ENCODE measurements at regions not wholly inside any gene's neighbourhood (a gene's known extent, or its start where the extent isn't known, plus 50 kb on each side); places are given as distances from the start of the nearest gene placed in this dataset.

- peak; percentile 7 for DNase-seq
These were observed 418.7 kb downstream of the MTX2 start for GRCh38 chr2:176687944-176688343.

GRCh38 chr2:176689711-176690110 is 420.5 kb downstream of the MTX2 start:
- DNase-seq: no peak

- no peak for DNase-seq
These were observed 422.2 kb downstream of the MTX2 start for GRCh38 chr2:176691471-176691870.

- DNase-seq: no peak
These were observed 423.3 kb downstream of the MTX2 start for GRCh38 chr2:176692533-176692932.

- no peak for DNase-seq
These were observed 429.9 kb downstream of the MTX2 start for GRCh38 chr2:176699098-176699497.

GRCh38 chr2:176699644-176700043 is 430.4 kb downstream of the MTX2 start:
- no peak for DNase-seq

DNA sequence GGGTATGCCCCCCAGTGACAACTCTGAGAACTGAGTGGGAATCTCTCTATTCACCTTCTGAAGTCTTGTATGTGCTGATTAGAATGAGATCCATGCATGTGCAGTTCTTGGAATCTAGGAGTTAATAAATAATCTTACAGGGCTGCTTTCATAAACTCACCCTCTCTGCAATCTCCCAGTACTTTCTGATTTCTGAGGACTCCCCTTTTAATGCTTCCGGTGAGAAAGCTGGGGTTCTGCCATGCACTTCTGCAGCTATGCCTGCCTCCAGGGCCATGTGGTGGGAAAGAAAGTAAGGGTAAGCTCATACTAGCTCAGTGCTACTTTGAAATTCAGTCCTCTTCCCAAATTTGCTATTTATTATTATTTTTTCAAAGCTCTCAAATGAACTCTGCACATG is 432.9 kb downstream of the MTX2 start:
- DNase-seq: no peak

GRCh38 chr2:176704282-176704858 is 435.1 kb downstream of the MTX2 start:
- peak; percentile 7 for DNase-seq

DNA sequence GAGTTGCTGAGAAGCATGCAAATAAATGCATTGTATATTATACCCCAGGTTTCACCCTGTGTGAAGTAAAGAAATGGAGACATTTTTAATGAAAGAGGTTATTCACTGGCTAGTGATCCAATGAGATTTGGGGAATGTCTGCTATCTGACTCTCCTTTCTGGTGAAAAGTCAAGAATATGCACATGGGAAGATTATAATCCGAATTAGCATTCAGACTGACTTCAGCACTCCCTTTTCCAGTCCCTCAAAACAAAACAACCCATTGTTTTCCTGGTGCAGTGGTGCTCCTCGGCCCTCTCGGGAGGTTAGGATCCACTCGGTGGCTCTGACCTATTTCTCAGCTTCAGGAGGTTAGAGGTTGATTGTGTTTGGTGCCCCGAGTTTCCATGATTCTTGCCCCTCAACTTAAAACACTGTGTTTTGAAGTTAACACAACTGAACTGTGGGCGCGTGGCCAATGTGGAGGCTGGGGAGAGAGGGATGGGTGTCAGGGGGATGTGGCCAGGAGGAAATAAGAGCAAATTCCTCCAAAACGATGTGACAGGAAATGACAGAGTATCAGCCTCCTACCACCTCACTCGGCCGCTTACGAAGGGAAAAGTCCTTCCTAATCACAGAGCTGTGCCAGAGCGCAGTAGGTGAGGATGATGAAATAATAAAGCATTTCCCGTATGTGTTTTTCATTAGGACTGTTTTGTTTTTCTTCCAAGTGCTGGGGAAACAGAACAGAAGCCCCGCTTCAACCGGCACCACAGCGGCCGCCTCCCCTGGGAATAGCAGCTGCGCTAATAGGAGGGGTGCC is 440.1 kb downstream of the MTX2 start:
- DNase-seq: no peak

DNA sequence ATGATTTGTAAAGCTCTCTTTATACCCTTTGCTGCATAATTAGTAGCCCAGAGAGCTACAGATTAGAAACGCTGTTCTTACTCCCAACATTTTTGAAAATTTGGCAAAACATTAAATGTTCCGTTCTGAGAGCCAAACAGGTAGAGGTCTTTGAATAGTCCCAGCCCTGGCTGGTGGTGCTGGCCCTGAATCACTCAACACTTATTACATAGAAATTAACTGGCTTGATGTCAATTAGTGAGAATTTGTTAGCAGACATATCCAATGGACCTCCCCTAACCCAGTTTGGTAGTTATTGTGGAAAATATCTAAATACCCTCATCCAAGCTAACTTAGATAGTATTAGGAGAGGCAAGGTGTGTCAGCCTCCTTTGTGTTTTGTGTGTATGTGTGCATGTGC is 440.7 kb downstream of the MTX2 start:
- DNase-seq: no peak

DNA sequence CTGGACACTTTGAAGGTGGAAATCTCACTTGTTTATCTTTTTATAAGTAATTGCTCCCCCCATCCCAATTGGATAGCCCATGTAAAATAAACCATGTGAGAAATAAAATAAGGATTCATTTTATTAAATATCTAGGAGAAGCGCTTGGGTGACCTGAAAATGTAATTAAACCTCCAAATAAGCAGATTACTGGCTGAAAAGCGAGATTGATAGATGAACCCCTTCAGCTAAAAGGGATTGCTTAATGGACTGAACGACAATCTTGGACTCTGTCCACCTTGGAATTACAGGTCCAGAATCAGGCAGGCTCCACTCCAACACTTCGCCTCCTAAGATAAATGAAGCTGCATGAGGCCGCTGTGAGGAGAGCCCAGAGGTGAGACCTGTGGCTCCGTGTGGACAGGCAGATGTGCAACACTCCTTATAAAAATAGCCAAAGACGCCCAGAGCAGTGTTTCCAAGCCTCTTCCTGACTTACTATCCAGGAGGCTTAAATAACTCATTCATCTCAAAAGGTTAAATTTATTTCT is 441.5 kb downstream of the MTX2 start:
- no peak for DNase-seq

GRCh38 chr2:176725873-176726645 is 456.8 kb downstream of the MTX2 start:
- DNase-seq: no peak

GRCh38 chr2:176727696-176728095 is 458.5 kb downstream of the MTX2 start:
- no peak for DNase-seq

DNA sequence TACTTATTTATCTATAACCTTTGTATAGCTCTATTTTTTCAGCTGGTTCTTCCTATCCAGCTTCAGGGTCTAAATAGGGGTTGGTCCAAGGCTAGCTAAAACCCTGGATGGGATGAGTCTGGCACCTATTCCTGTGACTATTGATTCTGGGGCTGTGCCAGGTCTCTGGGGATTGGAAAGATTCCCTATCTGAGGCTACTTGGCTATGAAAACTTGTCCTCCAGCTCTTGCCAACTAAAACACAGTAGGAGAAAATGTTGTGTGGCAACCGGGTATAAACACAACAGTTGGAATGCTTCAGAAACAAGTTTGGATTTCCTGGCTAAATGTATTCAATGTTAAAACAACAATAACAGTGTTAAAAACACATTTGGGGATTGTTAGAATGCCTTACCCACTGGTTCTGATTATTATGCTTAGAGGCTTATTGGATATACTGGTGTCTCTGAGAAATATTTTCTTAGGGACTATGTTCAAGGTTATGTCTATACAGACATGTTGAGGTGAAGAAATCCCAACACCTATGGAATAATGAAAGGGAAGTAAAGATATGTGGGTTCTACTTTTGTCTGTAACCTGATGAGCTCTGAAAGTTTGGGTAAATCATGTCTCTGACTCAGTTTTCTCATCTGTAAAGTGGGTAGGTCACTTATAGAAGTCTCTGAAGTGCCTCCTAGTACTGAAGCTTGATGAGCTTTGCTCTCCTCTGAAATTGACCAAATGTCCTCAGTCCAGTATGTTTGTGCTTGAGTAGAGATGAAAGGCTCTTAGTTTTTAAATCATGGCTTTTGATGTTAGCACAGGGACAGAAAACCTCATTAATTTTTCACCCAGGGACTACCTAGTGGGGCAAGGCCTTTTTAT is 460.7 kb downstream of the MTX2 start:
- DNase-seq: peak; percentile 17

- no peak for DNase-seq
These were observed 463.5 kb downstream of the MTX2 start for GRCh38 chr2:176732780-176733179.

GRCh38 chr2:176733698-176734430 is 464.6 kb downstream of the MTX2 start:
- DNase-seq: no peak

GRCh38 chr2:176734868-176735267 is 465.6 kb downstream of the MTX2 start:
- no peak for DNase-seq

- DNase-seq: no peak
These were observed 470.3 kb upstream of the HNRNPA3 start for GRCh38 chr2:176742271-176742670.

DNA sequence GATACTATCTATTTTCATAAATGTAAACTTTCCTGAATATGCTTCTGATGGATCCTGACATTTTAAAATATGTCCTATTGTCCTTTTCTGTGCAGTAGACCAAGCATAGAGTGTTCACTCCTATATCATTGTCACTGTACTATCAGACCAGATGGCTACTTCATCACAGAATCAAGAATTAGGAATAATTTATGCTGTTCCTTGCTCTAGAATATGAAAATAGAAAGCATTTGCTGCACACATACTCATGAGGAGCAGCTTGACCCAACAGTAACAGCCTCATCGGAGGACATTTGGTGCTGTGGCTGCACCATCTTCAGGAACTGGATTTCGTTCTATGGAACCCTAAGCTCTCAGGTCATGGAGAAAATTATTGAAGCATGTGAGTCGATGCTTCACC is 468.9 kb upstream of the HNRNPA3 start:
- no peak for DNase-seq

DNA sequence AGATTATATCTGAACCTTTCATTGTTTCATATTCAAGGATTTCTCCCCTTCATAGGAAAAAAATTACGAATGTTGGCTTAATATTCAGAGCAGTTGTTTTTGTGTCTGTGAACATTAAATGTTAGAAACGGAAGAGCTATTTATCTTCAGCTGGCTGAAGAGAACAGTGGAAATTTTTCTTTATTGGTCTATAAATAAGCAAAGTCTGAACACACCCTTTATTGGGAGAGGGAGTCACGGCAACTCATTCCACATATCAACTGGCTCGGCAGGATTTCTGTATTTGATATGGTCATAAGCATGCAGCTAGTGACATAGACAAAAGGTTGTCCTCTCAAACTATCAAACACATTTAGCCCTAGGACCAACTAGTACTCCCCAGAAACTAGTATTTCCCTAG is 468.4 kb upstream of the HNRNPA3 start:
- no peak for DNase-seq

- DNase-seq: no peak
These were observed 466.9 kb upstream of the HNRNPA3 start for GRCh38 chr2:176745543-176746200.

Measured in NCI-H69 (cell line).